GM21717 (cell line): ENCODE measurements at regions not wholly inside any gene's neighbourhood (a gene's known extent, or its start where the extent isn't known, plus 50 kb on each side); places are given as distances from the start of the nearest gene placed in this dataset.
"Not testable (repeated sequence)": the region's sequence is repeated elsewhere in the genome, so short reads cannot be mapped to it uniquely, and the experiment has no call there.

Experiments used
- ATAC-seq: cut with Tn5 transposase; IDR thresholded peaks from one replicate; pipeline ENCODE4 v1.9.1; 2021; ENCODE audit warnings: mild to moderate bottlenecking, moderate library complexity; ENCODE audit not compliant: unreplicated experiment

GRCh38 chrX:40788698-40789097, 53.4 kb upstream of the MED14 start:
- ATAC-seq: not testable (repeated sequence)

GRCh38 chrX:40792433-40792832, 57.1 kb upstream of the MED14 start:
- ATAC-seq: no peak

GRCh38 chrX:40794829-40795130, 59.4 kb upstream of the MED14 start:
- not testable (repeated sequence) for ATAC-seq

- not testable (repeated sequence) for ATAC-seq
These were observed 64.4 kb upstream of the MED14 start for GRCh38 chrX:40799745-40800144.

GRCh38 chrX:40805404-40805803, 70.1 kb upstream of the MED14 start:
- no peak for ATAC-seq

GRCh38 chrX:40806513-40807220, 71.3 kb upstream of the MED14 start:
- no peak for ATAC-seq

GRCh38 chrX:40807384-40807783, 72.0 kb upstream of the MED14 start:
- no peak for ATAC-seq

GRCh38 chrX:40808203-40808602, 72.9 kb upstream of the MED14 start:
- no peak for ATAC-seq

- no peak for ATAC-seq
These were observed 73.9 kb upstream of the MED14 start for GRCh38 chrX:40809210-40809609.

GRCh38 chrX:40815045-40815444, 79.7 kb upstream of the MED14 start:
- ATAC-seq: not testable (repeated sequence)

- ATAC-seq: no peak
These were observed 81.6 kb upstream of the MED14 start for GRCh38 chrX:40816906-40817305.

GRCh38 chrX:40818236-40818635, 82.9 kb upstream of the MED14 start:
- ATAC-seq: no peak

GRCh38 chrX:40821780-40822179, 86.4 kb upstream of the MED14 start:
- ATAC-seq: no peak

GRCh38 chrX:40827331-40827730, 92.0 kb upstream of the MED14 start:
- ATAC-seq: no peak

- ATAC-seq: no peak
These were observed 96.4 kb upstream of the MED14 start for GRCh38 chrX:40831750-40832149.

- ATAC-seq: no peak
These were observed 97.4 kb upstream of the MED14 start for GRCh38 chrX:40832723-40833122.

- no peak for ATAC-seq
These were observed 98.9 kb upstream of the MED14 start for GRCh38 chrX:40834225-40834624.

- no peak for ATAC-seq
These were observed 100.2 kb upstream of the MED14 start for GRCh38 chrX:40835526-40835925.

GRCh38 chrX:40843643-40844042, 108.3 kb upstream of the MED14 start:
- no peak for ATAC-seq

GRCh38 chrX:40844471-40844870, 109.1 kb upstream of the MED14 start:
- no peak for ATAC-seq

- ATAC-seq: no peak
These were observed 110.1 kb upstream of the MED14 start for GRCh38 chrX:40845331-40845911.

- ATAC-seq: no peak
These were observed 114.8 kb upstream of the MED14 start for GRCh38 chrX:40849906-40850823.
